SK-N-MC (cell line): ENCODE measurements at regions not wholly inside any gene's neighbourhood (a gene's known extent, or its start where the extent isn't known, plus 50 kb on each side); places are given as distances from the start of the nearest gene placed in this dataset.
"Not testable (repeated sequence)": the region's sequence is repeated elsewhere in the genome, so short reads cannot be mapped to it uniquely, and the experiment has no call there.

Experiments
- DNase-seq: peaks from one replicate; pipeline ENCODE4 v3.0.0-alpha.2; 2011; ENCODE audit warnings: low read depth, low spot score
- H3K27ac ChIP-seq: fragments of 200-600 bp; sonication (generic); 2 replicates; pipeline ENCODE4 v1.5.1; 2016; ENCODE audit warnings: mixed run types
- H3K36me3 ChIP-seq: fragments of 200-600 bp; sonication (generic); 2 replicates; pipeline ENCODE4 v1.6.1; 2017; ENCODE audit warnings: antibody characterized with exemption, low read length, mixed read lengths; ENCODE audit not compliant: insufficient read depth
- H3K4me3 ChIP-seq: fragments of 200-600 bp; sonication (generic); 2 replicates; pipeline ENCODE4 v1.5.1; 2016
- H3K9ac ChIP-seq: fragments of 200-600 bp; sonication (generic); 2 replicates; pipeline ENCODE4 v1.8.0; 2017; ENCODE audit warnings: mixed run types, mixed read lengths; ENCODE audit not compliant: insufficient read length
- H3K9me3 ChIP-seq: fragments of 200-600 bp; sonication (generic); 2 replicates; pipeline ENCODE4 v1.6.1; 2017; ENCODE audit warnings: low read depth, mild to moderate bottlenecking, antibody characterized with exemption, low read length, moderate library complexity, mixed read lengths
- EZH2 ChIP-seq: fragments of 200-600 bp; sonication (generic); IDR thresholded peaks from one replicate; pipeline ENCODE4 v1.6.1; 2017; ENCODE audit warnings: antibody characterized with exemption
- FOXP2 ChIP-seq: optimal IDR thresholded peaks from 2 replicates; pipeline ENCODE3; 2011; ENCODE audit warnings: mild to moderate bottlenecking, moderate library complexity; ENCODE audit not compliant: insufficient read depth; ENCODE audit errors: extremely low read length, control extremely low read depth
- POLR2AphosphoS5 ChIP-seq: IDR thresholded peaks from 2 replicates; pipeline ENCODE4 v1.6.1; 2012; ENCODE audit warnings: mild to moderate bottlenecking, low read depth, low read length, borderline replicate concordance

- no peaks in the 10 kb centered on the region for H3K9me3 ChIP-seq
- no peak overlapping the region for H3K9ac ChIP-seq
- no peak overlapping the region for H3K27ac ChIP-seq
- TF ChIP-seq POLR2AphosphoS5 (no peak), FOXP2 (no peak), EZH2 (no peak)
- no peak overlapping the region for H3K4me3 ChIP-seq
- no peaks in the 10 kb centered on the region for H3K36me3 ChIP-seq
- no peak for DNase-seq
Observed at GRCh38 chr7:112930787-112931186, 140.6 kb upstream of the TMEM168 start.

- H3K4me3 ChIP-seq: no peak overlapping the region
- H3K9me3 ChIP-seq: no peaks in the 10 kb centered on the region
- no peak overlapping the region for H3K27ac ChIP-seq
- no peaks in the 10 kb centered on the region for H3K36me3 ChIP-seq
- TF ChIP-seq FOXP2 (no peak), EZH2 (no peak), POLR2AphosphoS5 (no peak)
- H3K9ac ChIP-seq: no peak overlapping the region
- DNase-seq: no peak
Observed at GRCh38 chr7:112929421-112929820, 139.2 kb upstream of the TMEM168 start.

GRCh38 chr7:112926018-112926417 is 135.8 kb upstream of the TMEM168 start:
- no peak overlapping the region for H3K27ac ChIP-seq
- no peaks in the 10 kb centered on the region for H3K9me3 ChIP-seq
- DNase-seq: no peak
- no peak overlapping the region for H3K4me3 ChIP-seq
- TF ChIP-seq EZH2 (no peak), FOXP2 (no peak), POLR2AphosphoS5 (no peak)
- H3K36me3 ChIP-seq: no peaks in the 10 kb centered on the region
- no peak overlapping the region for H3K9ac ChIP-seq

- DNase-seq, H3K27ac ChIP-seq, H3K9me3 ChIP-seq, H3K9ac ChIP-seq, H3K4me3 ChIP-seq, H3K36me3 ChIP-seq: not testable (repeated sequence)
Observed at GRCh38 chr7:112922546-112922945, 132.4 kb upstream of the TMEM168 start.

- H3K9ac ChIP-seq, H3K36me3 ChIP-seq, H3K9me3 ChIP-seq, H3K27ac ChIP-seq, DNase-seq, H3K4me3 ChIP-seq: not testable (repeated sequence)
Observed at GRCh38 chr7:112916431-112916830, 126.2 kb upstream of the TMEM168 start.

GRCh38 chr7:112908086-112908485 is 117.9 kb upstream of the TMEM168 start:
- Histone ChIP-seq H3K9ac (no peak overlapping the region), H3K27ac (no peak overlapping the region), H3K36me3 (peaks cover 9% of the 10 kb centered on the region; the same call in 1 of the 2 replicates), H3K4me3 (no peak overlapping the region), H3K9me3 (peaks cover 3% of the 10 kb centered on the region; the same call in 1 of the 2 replicates)
- TF ChIP-seq FOXP2 (no peak), POLR2AphosphoS5 (no peak), EZH2 (no peak)
- DNase-seq: no peak

- no peak overlapping the region for H3K9ac ChIP-seq
- H3K36me3 ChIP-seq: peaks cover 9% of the 10 kb centered on the region; the same call in 1 of the 2 replicates
- no peak for DNase-seq
- TF ChIP-seq FOXP2 (no peak), POLR2AphosphoS5 (no peak), EZH2 (no peak)
- peaks cover 3% of the 10 kb centered on the region; the same call in 1 of the 2 replicates for H3K9me3 ChIP-seq
- no peak overlapping the region for H3K27ac ChIP-seq
- no peak overlapping the region for H3K4me3 ChIP-seq
Observed at GRCh38 chr7:112907658-112908057, 117.5 kb upstream of the TMEM168 start.

- H3K36me3 ChIP-seq: peaks cover 5% of the 10 kb centered on the region; the same call in 1 of the 2 replicates
- no peak for TF ChIP-seq FOXP2
- TF ChIP-seq EZH2: no peak
- TF ChIP-seq POLR2AphosphoS5: no peak
- peaks cover 3% of the 10 kb centered on the region; the same call in 1 of the 2 replicates for H3K9me3 ChIP-seq
- H3K9ac ChIP-seq: no peak overlapping the region
- no peak overlapping the region for H3K4me3 ChIP-seq
- no peak for DNase-seq
- no peak overlapping the region for H3K27ac ChIP-seq
Observed at GRCh38 chr7:112905950-112906349, 115.8 kb upstream of the TMEM168 start.

GRCh38 chr7:112905413-112905812 is 115.2 kb upstream of the TMEM168 start:
- Histone ChIP-seq H3K36me3 (no peaks in the 10 kb centered on the region), H3K9ac (no peak overlapping the region), H3K27ac (no peak overlapping the region), H3K4me3 (no peak overlapping the region), H3K9me3 (peaks cover 3% of the 10 kb centered on the region; the same call in 1 of the 2 replicates)
- TF ChIP-seq POLR2AphosphoS5 (no peak), EZH2 (no peak), FOXP2 (no peak)
- DNase-seq: no peak
